SIG-M5 treated with dmso at 0.1 percent for 504 hours (cell line): ENCODE measurements at regions not wholly inside any gene's neighbourhood (a gene's known extent, or its start where the extent isn't known, plus 50 kb on each side); places are given as distances from the start of the nearest gene placed in this dataset.

Source experiments
- DNase-seq: peaks from one replicate; lab custom pipeline; 2025; ENCODE audit not compliant: unreplicated experiment; lab: John Stamatoyannopoulos, UW

- DNase-seq: no peak
Observed at GRCh38 chr2:181766129-181766528, 85.8 kb upstream of the NEUROD1 start.

GRCh38 chr2:181770150-181770549 is 89.8 kb upstream of the NEUROD1 start:
- DNase-seq: no peak

- DNase-seq: no peak
Observed at GRCh38 chr2:181771356-181771755, 91.0 kb upstream of the NEUROD1 start.

- no peak for DNase-seq
Observed at GRCh38 chr2:181772334-181772733, 92.0 kb upstream of the NEUROD1 start.

GRCh38 chr2:181772777-181773176 is 92.5 kb upstream of the NEUROD1 start:
- no peak for DNase-seq

- no peak for DNase-seq
Observed at GRCh38 chr2:181774685-181775084, 94.4 kb upstream of the NEUROD1 start.

GRCh38 chr2:181776336-181776735 is 96.0 kb upstream of the NEUROD1 start:
- no peak for DNase-seq

- DNase-seq: no peak
Observed at GRCh38 chr2:181777734-181778133, 97.4 kb upstream of the NEUROD1 start.

- no peak for DNase-seq
Observed at GRCh38 chr2:181778621-181779201, 98.4 kb upstream of the NEUROD1 start.

GRCh38 chr2:181779288-181780021 is 99.1 kb upstream of the NEUROD1 start:
- DNase-seq: no peak

GRCh38 chr2:181780047-181780651 is 99.8 kb upstream of the NEUROD1 start:
- no peak for DNase-seq

- no peak for DNase-seq
Observed at GRCh38 chr2:181780657-181781056, 100.3 kb upstream of the NEUROD1 start.

- DNase-seq: peak; percentile 73
Observed at GRCh38 chr2:181781078-181781786, 100.9 kb upstream of the NEUROD1 start.

- no peak for DNase-seq
Observed at GRCh38 chr2:181782660-181783059, 102.3 kb upstream of the NEUROD1 start.

GRCh38 chr2:181784556-181784955 is 104.2 kb upstream of the NEUROD1 start:
- no peak for DNase-seq

GRCh38 chr2:181785691-181786344 is 105.5 kb upstream of the NEUROD1 start:
- no peak for DNase-seq

GRCh38 chr2:181786371-181787228 is 104.9 kb upstream of the ITPRID2 start:
- DNase-seq: no peak

- DNase-seq: no peak
Observed at GRCh38 chr2:181787310-181788048, 104.1 kb upstream of the ITPRID2 start.

GRCh38 chr2:181788897-181789555 is 102.5 kb upstream of the ITPRID2 start:
- DNase-seq: no peak
